GM19438 (cell line): ENCODE measurements at regions not wholly inside any gene's neighbourhood (a gene's known extent, or its start where the extent isn't known, plus 50 kb on each side); places are given as distances from the start of the nearest gene placed in this dataset.
A peak's percentile ranks its signal among the peaks of the same experiment; 100 is the strongest.
"Not testable (repeated sequence)": the region's sequence is repeated elsewhere in the genome, so short reads cannot be mapped to it uniquely, and the experiment has no call there.

ENCODE experiments used
- ATAC-seq: cut with Tn5 transposase; IDR thresholded peaks from one replicate; pipeline ENCODE4 v1.9.1; 2021; ENCODE audit warnings: low read depth; ENCODE audit not compliant: unreplicated experiment

GRCh38 chr10:63833411-63834060 lies 312.3 kb downstream of the REEP3 start:
- ATAC-seq: no peak

GRCh38 chr10:63836666-63837442 lies 315.7 kb downstream of the REEP3 start:
- ATAC-seq: no peak

GRCh38 chr10:63841761-63842160 lies 320.6 kb downstream of the REEP3 start:
- ATAC-seq: no peak

GRCh38 chr10:63843107-63843506 lies 321.9 kb downstream of the REEP3 start:
- ATAC-seq: no peak

GRCh38 chr10:63848871-63849270 lies 327.7 kb downstream of the REEP3 start:
- ATAC-seq: not testable (repeated sequence)

GRCh38 chr10:63862860-63863259 lies 341.7 kb downstream of the REEP3 start:
- no peak for ATAC-seq

- no peak for ATAC-seq
Observed at GRCh38 chr10:63865210-63865609, 344.0 kb downstream of the REEP3 start.

- ATAC-seq: peak; percentile 92
Observed at GRCh38 chr10:63866075-63866746, 345.0 kb downstream of the REEP3 start.

GRCh38 chr10:63866747-63867140 lies 345.5 kb downstream of the REEP3 start:
- ATAC-seq: peak; percentile 65

GRCh38 chr10:63878428-63878827 lies 357.2 kb downstream of the REEP3 start:
- no peak for ATAC-seq

- ATAC-seq: no peak
Observed at GRCh38 chr10:63883861-63884260, 362.7 kb downstream of the REEP3 start.

GRCh38 chr10:63884426-63884825 lies 363.2 kb downstream of the REEP3 start:
- ATAC-seq: no peak

- ATAC-seq: no peak
Observed at GRCh38 chr10:63885156-63885555, 364.0 kb downstream of the REEP3 start.

- no peak for ATAC-seq
Observed at GRCh38 chr10:63886281-63887022, 365.3 kb downstream of the REEP3 start.

GRCh38 chr10:63887023-63887589 lies 365.9 kb downstream of the REEP3 start:
- no peak for ATAC-seq

- no peak for ATAC-seq
Observed at GRCh38 chr10:63887600-63888370, 366.6 kb downstream of the REEP3 start.

- ATAC-seq: no peak
Observed at GRCh38 chr10:63889803-63890202, 368.6 kb downstream of the REEP3 start.

- ATAC-seq: no peak
Observed at GRCh38 chr10:63896992-63897391, 375.8 kb downstream of the REEP3 start.

GRCh38 chr10:63899673-63900300 lies 378.6 kb downstream of the REEP3 start:
- ATAC-seq: no peak
